Body of pancreas (tissue), 4 donors: ENCODE measurements at regions not wholly inside any gene's neighbourhood (a gene's known extent, or its start where the extent isn't known, plus 50 kb on each side); places are given as distances from the start of the nearest gene placed in this dataset.

Experiments
- ATAC-seq: fragments of 150-250 bp; one replicate; pipeline ENCODE4 v1.9.1; 2016
- DNase-seq, 4 donors: peaks; one replicate each; pipeline ENCODE4 v3.0.0-alpha.2; 2019
- H3K27ac ChIP-seq, 4 donors: fragments of 200-600 bp; sonication (generic); 1 replicate in 3 of 4; 2 replicates in 1 of 4; pipeline versions ENCODE4 v1.5.1 to v1.6.1; 2016 to 2019; ENCODE audit warnings: mild to moderate bottlenecking in 1 of 4, mixed read lengths in 1 of 4, moderate library complexity in 1 of 4
- H3K27me3 ChIP-seq, 2 donors: fragments of 200-600 bp; sonication (generic); one replicate each; pipeline ENCODE4 v1.6.0; 2016; ENCODE audit warnings: mild to moderate bottlenecking in 1 of 2
- H3K36me3 ChIP-seq, 2 donors: fragments of 200-600 bp; sonication (generic); replicated peaks in 1 of 2; 2 replicates each; pipeline ENCODE4 v1.5.1; 2016; ENCODE audit warnings: low read depth in 2 of 2; ENCODE audit not compliant: insufficient read depth in 1 of 2
- H3K4me1 ChIP-seq: fragments of 200-600 bp; sonication (generic); one replicate; pipeline ENCODE4 v1.6.0; 2016
- H3K4me3 ChIP-seq, 2 donors: fragments of 200-600 bp; sonication (generic); 1 replicate in 1 of 2; 2 replicates in 1 of 2; pipeline ENCODE4 v1.5.1; 2016 to 2019
- H3K9me3 ChIP-seq, 3 donors: fragments of 200-600 bp; sonication (generic); 1 replicate in 2 of 3; 2 replicates in 1 of 3; pipeline ENCODE4 v1.5.1; 2016
- POLR2A ChIP-seq, 3 donors: fragments of 450-650 bp; IDR thresholded peaks; one replicate each; pipeline ENCODE4 v1.6.1; 2016; ENCODE audit warnings: antibody characterized with exemption in 3 of 3, mild to moderate bottlenecking in 2 of 3
- WGBS, 2 donors: methylation state at CpG; one replicate each; pipeline ENCODE4 v1.1.5; 2017; 5-methylcytosine and 5-hydroxymethylcytosine counted together
- intact Hi-C: fragments of 100-400 bp; cut with DNase I; formaldehyde crosslinking; loops from one replicate; pipeline ENCODE4 v1.15.1; 2023
- TF ChIP-seq, protein P1 (sequence below), 7 experiments: fragments of 450-650 bp in 4 of 7; fragments of 200-600 bp in 3 of 7; sonication (generic) in 3 of 7; IDR thresholded peaks; one replicate each; pipeline ENCODE4 v1.5.1; 2016 to 2019; ENCODE audit warnings: antibody characterized with exemption in 7 of 7

DNA sequence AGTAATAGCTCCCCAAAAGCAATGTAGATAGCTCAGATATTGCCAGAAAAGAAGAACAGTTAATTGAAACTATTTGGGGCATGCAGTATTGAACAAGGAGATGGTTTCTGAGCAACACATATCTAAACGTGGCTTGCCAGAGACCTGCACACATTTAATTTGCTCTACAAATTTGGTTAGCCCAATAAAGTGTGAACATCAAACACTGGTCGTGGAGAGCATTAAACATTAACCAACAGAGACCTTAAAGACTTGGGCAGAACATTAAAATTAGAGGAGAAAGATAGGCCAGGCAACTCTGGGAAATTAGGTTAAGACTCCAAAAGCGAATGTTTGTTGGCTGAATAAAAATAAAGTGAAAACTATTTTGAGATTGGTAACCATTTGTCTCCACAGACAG is 61.6 kb upstream of the ARID5B start:
- Histone ChIP-seq H3K27me3 (no peaks in the 10 kb centered on the region), H3K27ac (peak overlapping the region; percentile 22 to 93 (median 82)), H3K4me3 (no peak overlapping the region), H3K9me3 (no peaks in the 10 kb centered on the region), H3K4me1 (peaks cover 69% of the 10 kb centered on the region), H3K36me3 (no peaks in the 10 kb centered on the region)
- intact Hi-C loops, result no loop called here
- WGBS, 2 donors, result 9 to 15% methylated on average over 3 of the region's 3 CpGs
- no peak for ATAC-seq
- TF ChIP-seq, protein P1, sequence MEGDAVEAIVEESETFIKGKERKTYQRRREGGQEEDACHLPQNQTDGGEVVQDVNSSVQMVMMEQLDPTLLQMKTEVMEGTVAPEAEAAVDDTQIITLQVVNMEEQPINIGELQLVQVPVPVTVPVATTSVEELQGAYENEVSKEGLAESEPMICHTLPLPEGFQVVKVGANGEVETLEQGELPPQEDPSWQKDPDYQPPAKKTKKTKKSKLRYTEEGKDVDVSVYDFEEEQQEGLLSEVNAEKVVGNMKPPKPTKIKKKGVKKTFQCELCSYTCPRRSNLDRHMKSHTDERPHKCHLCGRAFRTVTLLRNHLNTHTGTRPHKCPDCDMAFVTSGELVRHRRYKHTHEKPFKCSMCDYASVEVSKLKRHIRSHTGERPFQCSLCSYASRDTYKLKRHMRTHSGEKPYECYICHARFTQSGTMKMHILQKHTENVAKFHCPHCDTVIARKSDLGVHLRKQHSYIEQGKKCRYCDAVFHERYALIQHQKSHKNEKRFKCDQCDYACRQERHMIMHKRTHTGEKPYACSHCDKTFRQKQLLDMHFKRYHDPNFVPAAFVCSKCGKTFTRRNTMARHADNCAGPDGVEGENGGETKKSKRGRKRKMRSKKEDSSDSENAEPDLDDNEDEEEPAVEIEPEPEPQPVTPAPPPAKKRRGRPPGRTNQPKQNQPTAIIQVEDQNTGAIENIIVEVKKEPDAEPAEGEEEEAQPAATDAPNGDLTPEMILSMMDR (IDR thresholded peaks at IDR 0.05), result no peak
- no peak for TF ChIP-seq POLR2A (IDR thresholded peaks at IDR 0.05)
- DNase-seq, result no peak

DNA sequence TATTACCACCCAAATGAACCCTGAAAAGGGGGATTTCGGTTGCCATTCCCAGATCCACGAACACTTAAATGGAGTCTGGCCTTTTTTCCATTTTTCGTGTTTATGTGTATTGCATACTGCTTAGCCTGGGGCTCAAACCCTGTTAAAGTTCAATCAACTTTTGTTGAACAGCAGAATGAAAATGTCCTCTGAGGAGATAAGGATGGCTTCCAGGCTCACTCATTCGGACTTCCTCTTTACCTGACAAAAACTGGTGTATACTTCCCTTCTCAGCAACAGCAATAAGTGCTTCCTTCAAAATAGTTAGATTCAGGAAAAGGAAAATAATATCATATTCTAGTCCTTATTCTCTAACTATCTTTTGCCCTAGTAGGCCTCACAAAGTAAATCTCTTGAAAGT is 61.1 kb upstream of the ARID5B start:
- TF ChIP-seq POLR2A (IDR thresholded peaks at IDR 0.05), result no peak
- TF ChIP-seq, protein P1 (IDR thresholded peaks at IDR 0.05), result no peak
- intact Hi-C loops, result no loop called here
- no peak for ATAC-seq
- DNase-seq, result no peak
- H3K27me3 ChIP-seq, result no peaks in the 10 kb centered on the region
- H3K4me1 ChIP-seq, result peaks cover 64% of the 10 kb centered on the region
- 60 to 64% methylated on average over 4 of the region's 4 CpGs for WGBS, 2 donors
- H3K27ac ChIP-seq, result peak overlapping the region in 3 of 4 donors; percentile 78 to 93 (median 87)
- H3K36me3 ChIP-seq, result no peaks in the 10 kb centered on the region
- H3K9me3 ChIP-seq, result no peaks in the 10 kb centered on the region
- no peak overlapping the region for H3K4me3 ChIP-seq

DNA sequence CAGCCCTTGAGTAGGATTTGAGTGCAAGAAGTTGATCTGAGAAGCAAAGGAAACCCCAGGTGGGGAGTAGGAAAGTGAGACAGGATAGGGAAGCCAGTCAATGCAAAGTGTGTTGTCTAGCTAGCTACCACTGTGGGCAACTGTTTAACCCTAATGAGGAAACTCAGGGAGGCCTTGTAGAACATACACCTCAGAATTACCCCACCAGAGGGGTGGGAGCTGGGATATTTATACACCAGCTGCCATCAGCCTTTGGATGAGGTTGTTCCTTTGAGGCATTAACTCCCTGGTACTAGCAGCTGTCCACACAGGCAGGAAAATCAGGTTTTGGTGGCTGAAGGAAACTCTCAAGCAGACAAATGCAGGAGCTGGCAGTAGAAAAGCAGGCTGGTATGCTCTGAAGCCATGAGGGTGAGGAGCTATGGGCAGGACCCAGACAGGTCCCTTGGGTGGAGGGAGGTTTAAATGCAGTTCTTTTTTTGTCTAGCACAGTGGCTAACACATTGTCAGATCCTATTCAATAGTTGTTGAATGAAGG is 60.1 kb upstream of the ARID5B start:
- DNase-seq, result peak in 1 of 4 donors; percentile 15
- Histone ChIP-seq H3K36me3 (no peaks in the 10 kb centered on the region), H3K4me3 (no peak overlapping the region), H3K27ac (peak overlapping the region in 1 of 4 donors; percentile 24), H3K4me1 (peaks cover 54% of the 10 kb centered on the region), H3K27me3 (no peaks in the 10 kb centered on the region), H3K9me3 (no peaks in the 10 kb centered on the region)
- intact Hi-C loops, result no loop called here
- ATAC-seq, result no peak
- no peak for TF ChIP-seq POLR2A (IDR thresholded peaks at IDR 0.05)
- TF ChIP-seq, protein P1 (IDR thresholded peaks at IDR 0.05), result no peak

DNA sequence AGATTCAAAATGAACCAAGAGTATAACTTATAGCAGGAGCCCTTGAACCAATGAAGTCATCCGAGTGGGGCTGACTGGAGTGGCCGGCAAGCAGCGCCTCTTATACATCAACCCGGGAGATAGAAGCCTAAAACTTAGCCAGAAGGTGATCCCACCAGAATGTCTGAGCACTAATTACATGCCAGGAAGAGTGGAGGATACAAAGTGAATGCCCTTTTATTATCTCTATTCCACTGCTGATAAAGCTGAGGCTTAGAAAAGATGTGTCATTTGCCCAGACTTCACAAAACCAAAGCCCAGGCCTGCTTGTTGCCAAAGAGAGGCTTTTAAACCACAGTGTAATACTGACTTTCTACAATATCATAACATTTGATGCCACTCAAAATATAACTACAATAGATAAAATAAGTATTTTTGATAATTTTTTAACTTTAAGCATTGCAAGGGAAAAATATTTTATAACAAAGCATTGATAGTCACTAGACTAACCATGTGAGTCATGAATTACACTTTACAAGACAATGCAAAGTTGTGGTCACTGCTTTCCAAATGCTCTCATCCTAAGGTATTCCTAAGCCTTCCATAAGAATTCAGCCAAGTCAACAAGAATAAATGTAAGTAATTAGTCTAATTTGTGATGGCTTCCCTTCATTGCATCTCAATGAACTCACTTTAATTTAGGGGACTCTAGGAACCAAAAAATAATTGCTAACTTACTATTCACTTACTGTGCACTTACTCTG is 58.6 kb upstream of the ARID5B start:
- Histone ChIP-seq H3K27ac (no peak overlapping the region), H3K4me3 (no peak overlapping the region), H3K36me3 (no peaks in the 10 kb centered on the region), H3K4me1 (peaks cover 48% of the 10 kb centered on the region), H3K9me3 (no peaks in the 10 kb centered on the region), H3K27me3 (no peaks in the 10 kb centered on the region)
- DNase-seq (no peak), ATAC-seq (no peak)
- WGBS, 2 donors, result 92 to 95% methylated on average over 4 of the region's 4 CpGs
- TF ChIP-seq, protein P1 (IDR thresholded peaks at IDR 0.05), result no peak
- no peak for TF ChIP-seq POLR2A (IDR thresholded peaks at IDR 0.05)
- intact Hi-C loops, result no loop called here
